ENCODE measurements at regions not wholly inside any gene's neighbourhood (a gene's known extent, or its start where the extent isn't known, plus 50 kb on each side); places are given as distances from the start of the nearest gene placed in this dataset.

DNA sequence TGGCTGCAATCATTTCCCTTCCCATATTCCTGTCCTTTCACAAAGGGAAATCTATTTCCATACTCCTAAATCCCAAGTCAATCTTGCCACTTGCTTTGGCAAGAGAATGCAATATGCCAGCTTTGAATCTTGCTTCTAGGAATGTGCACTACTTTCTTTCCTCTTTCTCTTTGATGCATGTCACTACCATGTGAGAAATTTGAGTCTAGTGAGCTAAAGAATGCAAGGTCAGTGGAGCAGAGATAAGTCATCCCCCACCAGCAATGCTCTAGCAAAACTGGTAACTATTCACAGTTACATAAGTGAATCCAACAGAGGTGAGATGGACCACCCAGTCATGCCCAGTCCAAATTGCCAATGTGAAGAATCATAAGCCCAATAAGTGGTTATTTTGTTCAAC is 910.4 kb downstream of the RAB28 start:
- no peak for TF ChIP-seq EP300 (IDR thresholded peaks at IDR 0.05)
- TF ChIP-seq, protein P1, sequence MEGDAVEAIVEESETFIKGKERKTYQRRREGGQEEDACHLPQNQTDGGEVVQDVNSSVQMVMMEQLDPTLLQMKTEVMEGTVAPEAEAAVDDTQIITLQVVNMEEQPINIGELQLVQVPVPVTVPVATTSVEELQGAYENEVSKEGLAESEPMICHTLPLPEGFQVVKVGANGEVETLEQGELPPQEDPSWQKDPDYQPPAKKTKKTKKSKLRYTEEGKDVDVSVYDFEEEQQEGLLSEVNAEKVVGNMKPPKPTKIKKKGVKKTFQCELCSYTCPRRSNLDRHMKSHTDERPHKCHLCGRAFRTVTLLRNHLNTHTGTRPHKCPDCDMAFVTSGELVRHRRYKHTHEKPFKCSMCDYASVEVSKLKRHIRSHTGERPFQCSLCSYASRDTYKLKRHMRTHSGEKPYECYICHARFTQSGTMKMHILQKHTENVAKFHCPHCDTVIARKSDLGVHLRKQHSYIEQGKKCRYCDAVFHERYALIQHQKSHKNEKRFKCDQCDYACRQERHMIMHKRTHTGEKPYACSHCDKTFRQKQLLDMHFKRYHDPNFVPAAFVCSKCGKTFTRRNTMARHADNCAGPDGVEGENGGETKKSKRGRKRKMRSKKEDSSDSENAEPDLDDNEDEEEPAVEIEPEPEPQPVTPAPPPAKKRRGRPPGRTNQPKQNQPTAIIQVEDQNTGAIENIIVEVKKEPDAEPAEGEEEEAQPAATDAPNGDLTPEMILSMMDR (IDR thresholded peaks at IDR 0.05): no peak

All from tibial nerve (tissue), 4 donors.